Panc1 (cell line): ENCODE measurements at regions not wholly inside any gene's neighbourhood (a gene's known extent, or its start where the extent isn't known, plus 50 kb on each side); places are given as distances from the start of the nearest gene placed in this dataset.

Source experiments
- CTCF ChIP-seq: fragments of 450-650 bp; IDR thresholded peaks from 2 replicates; pipeline ENCODE4 v1.5.1; 2017; ENCODE audit warnings: mild to moderate bottlenecking
- POLR2AphosphoS5 ChIP-seq: IDR thresholded peaks from 2 replicates; pipeline ENCODE4 v1.6.1; 2012; ENCODE audit warnings: mild to moderate bottlenecking, low read depth, low read length, moderate library complexity
- REST ChIP-seq, 2 experiments: IDR thresholded peaks; 2 replicates each; pipeline ENCODE4 v1.6.1; 2011 to 2012; ENCODE audit warnings: low read depth in 2 of 2, control low read depth in 1 of 2, low read length in 1 of 2, mild to moderate bottlenecking in 1 of 2, moderate library complexity in 1 of 2; ENCODE audit not compliant: insufficient read depth in 1 of 2

- TF ChIP-seq REST (IDR thresholded peaks at IDR 0.05; ENCODE audit: insufficient read depth in 1 of 2, low read depth in 2 of 2, low read length in 1 of 2) (no peak), POLR2AphosphoS5 (no peak), CTCF (no peak)
Measured at GRCh38 chr16:77594057-77594456, 128.3 kb upstream of the NUDT7 start.
